ENCODE measurements at regions not wholly inside any gene's neighbourhood (a gene's known extent, or its start where the extent isn't known, plus 50 kb on each side); places are given as distances from the start of the nearest gene placed in this dataset.
A peak's percentile ranks its signal among the peaks of the same experiment; 100 is the strongest.

- H3K4me3 ChIP-seq (ENCODE audit: low read depth, low read length) = no peak overlapping the region
- no peak for TF ChIP-seq CTCF (IDR thresholded peaks at IDR 0.05; ENCODE audit: low read depth, low read length, missing control alignments)
- DNase-seq (ENCODE audit: low read depth) = peak; percentile 90
Observed at GRCh38 chr2:111219285-111219684, 98.6 kb downstream of the BCL2L11 start.

DNA sequence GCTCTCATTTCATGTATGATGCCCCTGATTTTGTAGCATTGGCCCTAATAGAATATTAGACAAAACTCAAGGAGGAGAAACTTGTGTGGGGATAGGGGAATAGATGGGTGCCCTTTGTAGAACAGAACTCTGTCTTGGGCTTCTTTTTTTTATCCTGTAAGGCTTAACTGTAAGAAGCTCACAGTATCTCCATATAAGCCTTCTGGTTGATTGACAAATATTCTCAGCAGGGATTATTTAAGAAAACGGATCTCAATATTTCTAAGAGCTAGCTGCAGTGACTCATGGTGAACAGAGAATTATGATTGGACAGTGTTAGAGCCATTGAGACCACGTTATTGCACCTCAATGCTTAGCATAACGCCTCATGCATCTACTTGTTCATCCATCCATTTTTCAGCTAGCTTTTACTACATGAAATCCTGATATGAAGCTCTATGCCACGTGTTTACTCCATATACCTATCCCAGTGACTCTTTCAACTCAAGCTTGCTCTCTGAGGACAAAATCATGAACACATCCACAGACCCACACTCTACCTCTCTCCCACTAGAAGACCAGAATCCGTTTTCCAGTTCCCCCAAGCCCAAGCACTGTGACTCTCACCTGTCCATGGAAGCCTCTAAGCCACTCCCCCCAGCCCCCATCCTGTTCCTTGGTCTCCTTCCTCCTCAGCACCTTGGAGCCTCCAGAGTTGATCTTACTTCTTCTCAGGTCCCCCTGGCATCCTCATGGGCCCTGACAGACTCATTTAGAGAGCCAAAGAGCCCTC is 99.2 kb downstream of the BCL2L11 start:
- no peak for DNase-seq (ENCODE audit: low read depth)
- no peak overlapping the region for H3K4me3 ChIP-seq (ENCODE audit: low read depth, low read length)
- no peak for TF ChIP-seq CTCF (IDR thresholded peaks at IDR 0.05; ENCODE audit: low read depth, low read length, missing control alignments)

- no peak overlapping the region for H3K4me3 ChIP-seq (ENCODE audit: low read depth, low read length)
- TF ChIP-seq CTCF (IDR thresholded peaks at IDR 0.05; ENCODE audit: low read depth, low read length, missing control alignments) = no peak
- no peak for DNase-seq (ENCODE audit: low read depth)
Observed at GRCh38 chr2:111220962-111221361, 100.2 kb downstream of the BCL2L11 start.

GRCh38 chr2:111221701-111222100 is 101.0 kb downstream of the BCL2L11 start:
- TF ChIP-seq CTCF (IDR thresholded peaks at IDR 0.05; ENCODE audit: low read depth, low read length, missing control alignments) = no peak
- DNase-seq (ENCODE audit: low read depth) = no peak
- H3K4me3 ChIP-seq (ENCODE audit: low read depth, low read length) = no peak overlapping the region

DNA sequence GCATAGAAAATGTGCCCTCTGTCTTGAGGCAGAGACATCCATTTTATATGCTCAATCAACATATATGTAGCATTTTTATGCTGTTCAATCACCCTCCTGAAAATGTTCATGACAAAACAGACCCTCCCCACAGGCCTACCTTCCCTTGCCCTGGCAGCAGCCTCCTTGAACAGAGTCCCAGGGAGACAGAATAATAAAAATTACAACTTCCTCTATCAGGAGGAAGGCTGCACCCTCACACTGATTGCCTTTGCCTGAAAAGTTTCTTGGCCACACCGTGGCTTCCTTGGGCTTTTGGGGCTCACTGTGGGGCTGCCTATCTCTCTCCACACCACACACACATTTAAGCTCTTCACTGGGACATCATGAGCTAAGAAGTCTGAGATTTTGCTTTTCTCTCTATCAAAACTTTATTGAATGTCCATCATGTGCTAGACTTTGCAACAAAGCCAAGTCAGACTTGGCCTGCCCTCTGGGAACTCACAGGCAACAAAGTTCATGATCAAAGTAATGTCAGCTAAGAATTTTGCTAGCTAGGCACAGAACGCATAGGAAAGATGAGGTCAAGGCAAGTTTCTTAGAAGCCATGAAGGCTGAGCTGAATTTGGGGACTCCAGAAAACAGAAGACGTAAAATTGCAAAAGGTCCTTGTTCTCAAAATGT is 101.6 kb downstream of the BCL2L11 start:
- DNase-seq (ENCODE audit: low read depth) = no peak
- no peak overlapping the region for H3K4me3 ChIP-seq (ENCODE audit: low read depth, low read length)
- TF ChIP-seq CTCF (IDR thresholded peaks at IDR 0.05; ENCODE audit: low read depth, low read length, missing control alignments) = no peak

- no peak for DNase-seq (ENCODE audit: low read depth)
- no peak overlapping the region for H3K4me3 ChIP-seq (ENCODE audit: low read depth, low read length)
- no peak for TF ChIP-seq CTCF (IDR thresholded peaks at IDR 0.05; ENCODE audit: low read depth, low read length, missing control alignments)
Observed at GRCh38 chr2:111225856-111226255, 105.1 kb downstream of the BCL2L11 start.

Measured in GM12864 (cell line).